ENCODE measurements at regions not wholly inside any gene's neighbourhood (a gene's known extent, or its start where the extent isn't known, plus 50 kb on each side); places are given as distances from the start of the nearest gene placed in this dataset.

- TF ChIP-seq NFRKB (IDR thresholded peaks at IDR 0.05) (no peak), NFIB (CRISPR knock-in tag; IDR thresholded peaks at IDR 0.05; ENCODE audit: borderline replicate concordance) (no peak), ZNF512 (CRISPR knock-in tag; IDR thresholded peaks at IDR 0.05) (0 out of 2 replicates have a peak, but pooled peaks have one; percentile 45)
- ATAC-seq (no peak), FAIRE-seq (no peak), DNase-seq (ENCODE audit: low spot score) (no peak)
- Histone ChIP-seq H4K20me1 (ENCODE audit: insufficient read depth, low read length) (no peaks in the 10 kb centered on the region), H2AFZ (ENCODE audit: low read length) (no peak overlapping the region), H3K4me3 (replicated peaks in 1 of 3; ENCODE audit: insufficient read depth in 1 of 3, low read depth in 2 of 3, low read length in 3 of 3) (no peak overlapping the region), H3K9me3 (ENCODE audit: low read length) (no peaks in the 10 kb centered on the region), H3K4me1 (ENCODE audit: insufficient read depth, low read length) (peaks cover 14% of the 10 kb centered on the region), H3K27me3 (ENCODE audit: control insufficient read depth in 1 of 2, insufficient read depth in 2 of 2, low read length in 2 of 2) (peaks cover 0 to 40% of the 10 kb centered on the region in 2 experiments; a peak in 3 of 5 replicates), H3K27ac (ENCODE audit: extremely low read length, insufficient read depth, low read length) (no peak overlapping the region), H3K79me2 (ENCODE audit: insufficient read depth, low read length) (no peaks in the 10 kb centered on the region), H3K4me2 (ENCODE audit: low read depth, low read length) (0 out of 2 replicates have a peak overlapping the region, but pooled peaks have one; percentile 9), H3K9ac (ENCODE audit: insufficient read depth, low read depth, low read length) (no peak overlapping the region), H3K36me3 (replicated peaks in 1 of 2; ENCODE audit: control insufficient read depth in 1 of 2, insufficient read depth in 2 of 2, low read length in 2 of 2) (no peaks in the 10 kb centered on the region)
- in situ Hi-C loops (cut with HindIII; ENCODE audit: extremely low pct_ligation_motif_present, low pct_unique_long_range_greater_than_20kb), result no loop called here
- intact Hi-C loops (cut with micrococcal nuclease; ENCODE audit: unreplicated experiment), result no loop called here
- POLR2A ChIA-PET, result no interaction called here
- no TSS peak for BruUV-seq (replicated peaks)
- CTCF ChIA-PET (ENCODE audit: low intra/inter-chr PET ratio, low total read pairs), result no interaction called here
These were observed 377.9 kb upstream of the TNC start for GRCh38 chr9:115495836-115496235.

DNA sequence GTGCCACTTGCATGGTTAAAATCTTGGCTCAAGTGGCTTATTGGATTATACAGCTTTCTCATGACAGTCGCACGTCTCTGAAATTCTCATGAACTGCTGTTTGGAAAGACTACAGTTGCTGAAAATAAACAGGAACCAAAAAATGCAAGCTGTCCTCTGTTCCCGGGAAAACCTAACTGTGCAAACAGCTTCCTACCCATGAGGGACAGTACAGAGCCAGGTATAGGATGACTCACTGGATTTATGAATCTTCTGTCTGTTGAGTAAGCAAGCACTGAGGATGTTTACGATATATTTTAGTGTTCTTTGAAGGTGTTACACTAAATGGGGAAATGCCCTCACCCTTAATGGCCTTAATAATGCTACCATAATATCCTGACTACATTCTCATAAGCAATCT is 380.3 kb upstream of the TNC start:
- CTCF ChIA-PET (ENCODE audit: low intra/inter-chr PET ratio, low total read pairs), result no interaction called here
- no TSS peak for BruUV-seq (replicated peaks)
- POLR2A ChIA-PET, result no interaction called here
- Histone ChIP-seq H3K4me1 (ENCODE audit: insufficient read depth, low read length) (peaks cover 14% of the 10 kb centered on the region), H3K9ac (ENCODE audit: insufficient read depth, low read depth, low read length) (no peak overlapping the region), H3K36me3 (replicated peaks in 1 of 2; ENCODE audit: control insufficient read depth in 1 of 2, insufficient read depth in 2 of 2, low read length in 2 of 2) (no peaks in the 10 kb centered on the region), H3K4me3 (replicated peaks in 1 of 3; ENCODE audit: insufficient read depth in 1 of 3, low read depth in 2 of 3, low read length in 3 of 3) (no peak overlapping the region), H3K9me3 (ENCODE audit: low read length) (no peaks in the 10 kb centered on the region), H3K4me2 (ENCODE audit: low read depth, low read length) (no peak overlapping the region), H3K79me2 (ENCODE audit: insufficient read depth, low read length) (no peaks in the 10 kb centered on the region), H4K20me1 (ENCODE audit: insufficient read depth, low read length) (no peaks in the 10 kb centered on the region), H2AFZ (ENCODE audit: low read length) (no peak overlapping the region), H3K27ac (ENCODE audit: extremely low read length, insufficient read depth, low read length) (no peak overlapping the region), H3K27me3 (ENCODE audit: control insufficient read depth in 1 of 2, insufficient read depth in 2 of 2, low read length in 2 of 2) (peaks cover 0 to 29% of the 10 kb centered on the region in 2 experiments; a peak in 3 of 5 replicates)
- 33% methylated on average over 4 of the region's 4 CpGs for WGBS (ENCODE audit: low lambda C conversion rate)
- intact Hi-C loops (cut with micrococcal nuclease; ENCODE audit: unreplicated experiment) (no loop called here), in situ Hi-C loops (cut with HindIII; ENCODE audit: extremely low pct_ligation_motif_present, low pct_unique_long_range_greater_than_20kb) (no loop called here)
- DNase-seq (ENCODE audit: low spot score) (no peak), ATAC-seq (no peak), FAIRE-seq (no peak)
- TF ChIP-seq, protein P1, sequence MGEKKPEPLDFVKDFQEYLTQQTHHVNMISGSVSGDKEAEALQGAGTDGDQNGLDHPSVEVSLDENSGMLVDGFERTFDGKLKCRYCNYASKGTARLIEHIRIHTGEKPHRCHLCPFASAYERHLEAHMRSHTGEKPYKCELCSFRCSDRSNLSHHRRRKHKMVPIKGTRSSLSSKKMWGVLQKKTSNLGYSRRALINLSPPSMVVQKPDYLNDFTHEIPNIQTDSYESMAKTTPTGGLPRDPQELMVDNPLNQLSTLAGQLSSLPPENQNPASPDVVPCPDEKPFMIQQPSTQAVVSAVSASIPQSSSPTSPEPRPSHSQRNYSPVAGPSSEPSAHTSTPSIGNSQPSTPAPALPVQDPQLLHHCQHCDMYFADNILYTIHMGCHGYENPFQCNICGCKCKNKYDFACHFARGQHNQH (CRISPR knock-in tag; IDR thresholded peaks at IDR 0.05), result no peak
- TF ChIP-seq ATF1 (CRISPR knock-in tag; IDR thresholded peaks at IDR 0.05) (no peak), NONO (IDR thresholded peaks at IDR 0.05) (no peak), NONO (CRISPR knock-in tag; conservative IDR thresholded peaks at IDR 0.05) (no peak), KLF11 (CRISPR knock-in tag; IDR thresholded peaks at IDR 0.05) (no peak), TRIM22 (IDR thresholded peaks at IDR 0.05) (no peak), ZNF296 (CRISPR knock-in tag; conservative IDR thresholded peaks at IDR 0.05) (no peak), ZNF607 (CRISPR knock-in tag; IDR thresholded peaks at IDR 0.05; ENCODE audit: borderline replicate concordance) (no peak), EHMT2 (IDR thresholded peaks at IDR 0.05; ENCODE audit: borderline replicate concordance, low read depth, low read length) (no peak), PLSCR1 (CRISPR knock-in tag; IDR thresholded peaks at IDR 0.05; ENCODE audit: borderline replicate concordance) (no peak), GATAD2A (CRISPR knock-in tag; IDR thresholded peaks at IDR 0.05) (no peak)
- TF ChIP-seq, protein P2, sequence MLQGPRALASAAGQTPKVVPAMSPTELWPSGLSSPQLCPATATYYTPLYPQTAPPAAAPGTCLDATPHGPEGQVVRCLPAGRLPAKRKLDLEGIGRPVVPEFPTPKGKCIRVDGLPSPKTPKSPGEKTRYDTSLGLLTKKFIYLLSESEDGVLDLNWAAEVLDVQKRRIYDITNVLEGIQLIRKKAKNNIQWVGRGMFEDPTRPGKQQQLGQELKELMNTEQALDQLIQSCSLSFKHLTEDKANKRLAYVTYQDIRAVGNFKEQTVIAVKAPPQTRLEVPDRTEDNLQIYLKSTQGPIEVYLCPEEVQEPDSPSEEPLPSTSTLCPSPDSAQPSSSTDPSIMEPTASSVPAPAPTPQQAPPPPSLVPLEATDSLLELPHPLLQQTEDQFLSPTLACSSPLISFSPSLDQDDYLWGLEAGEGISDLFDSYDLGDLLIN (CRISPR knock-in tag; IDR thresholded peaks at IDR 0.05; ENCODE audit: borderline replicate concordance), result no peak
